ENCODE measurements at regions not wholly inside any gene's neighbourhood (a gene's known extent, or its start where the extent isn't known, plus 50 kb on each side); places are given as distances from the start of the nearest gene placed in this dataset.

GRCh38 chr2:81747481-81748070 is 1443.0 kb upstream of the LRRTM1 start:
- no peak for FAIRE-seq

- FAIRE-seq = no peak
Measured at GRCh38 chr2:81739966-81740365, 1435.4 kb upstream of the LRRTM1 start.

- no peak for FAIRE-seq
Measured at GRCh38 chr2:81734981-81735380, 1430.4 kb upstream of the LRRTM1 start.

GRCh38 chr2:81714817-81715216 is 1410.3 kb upstream of the LRRTM1 start:
- FAIRE-seq = no peak

- no peak for FAIRE-seq
Measured at GRCh38 chr2:81706856-81707255, 1402.3 kb upstream of the LRRTM1 start.

- FAIRE-seq = no peak
Measured at GRCh38 chr2:81703831-81704230, 1399.3 kb upstream of the LRRTM1 start.

- no peak for FAIRE-seq
Measured at GRCh38 chr2:81692566-81692965, 1388.0 kb upstream of the LRRTM1 start.

GRCh38 chr2:81675641-81676040 is 1371.1 kb upstream of the LRRTM1 start:
- no peak for FAIRE-seq

- FAIRE-seq = no peak
Measured at GRCh38 chr2:81672923-81673322, 1368.4 kb upstream of the LRRTM1 start.

- FAIRE-seq = no peak
Measured at GRCh38 chr2:81672516-81672915, 1368.0 kb upstream of the LRRTM1 start.

- FAIRE-seq = no peak
Measured at GRCh38 chr2:81670885-81671284, 1366.3 kb upstream of the LRRTM1 start.

- FAIRE-seq = no peak
Measured at GRCh38 chr2:81661081-81661480, 1356.5 kb upstream of the LRRTM1 start.

- no peak for FAIRE-seq
Measured at GRCh38 chr2:81658227-81658626, 1353.7 kb upstream of the LRRTM1 start.

- FAIRE-seq = no peak
Measured at GRCh38 chr2:81650048-81650971, 1345.8 kb upstream of the LRRTM1 start.

GRCh38 chr2:81648806-81649205 is 1344.3 kb upstream of the LRRTM1 start:
- FAIRE-seq = no peak

GRCh38 chr2:81648370-81648769 is 1343.8 kb upstream of the LRRTM1 start:
- FAIRE-seq = no peak

- FAIRE-seq = no peak
Measured at GRCh38 chr2:81647715-81648230, 1343.2 kb upstream of the LRRTM1 start.

- no peak for FAIRE-seq
Measured at GRCh38 chr2:81645745-81646301, 1341.3 kb upstream of the LRRTM1 start.

- no peak for FAIRE-seq
Measured at GRCh38 chr2:81644189-81644588, 1339.6 kb upstream of the LRRTM1 start.

GRCh38 chr2:81624825-81625224 is 1320.3 kb upstream of the LRRTM1 start:
- no peak for FAIRE-seq

- no peak for FAIRE-seq
Measured at GRCh38 chr2:81600088-81600487, 1295.5 kb upstream of the LRRTM1 start.

GRCh38 chr2:81598453-81598852 is 1293.9 kb upstream of the LRRTM1 start:
- no peak for FAIRE-seq

- FAIRE-seq = no peak
Measured at GRCh38 chr2:81589406-81589805, 1284.9 kb upstream of the LRRTM1 start.
